ENCODE measurements at regions not wholly inside any gene's neighbourhood (a gene's known extent, or its start where the extent isn't known, plus 50 kb on each side); places are given as distances from the start of the nearest gene placed in this dataset.

GRCh38 chr16:52054326-52054725, 492.6 kb downstream of the TOX3 start:
- no peak overlapping the region for H3K4me3 ChIP-seq (ENCODE audit: low read depth, low read length)
- no peaks in the 10 kb centered on the region for H3K4me1 ChIP-seq (ENCODE audit: control insufficient read depth, insufficient read depth, low read length)
- no peak overlapping the region for H3K27ac ChIP-seq (ENCODE audit: low read depth, low read length)
- no peaks in the 10 kb centered on the region for H3K36me3 ChIP-seq (ENCODE audit: control insufficient read depth, insufficient read depth, low read length)
- H3K9ac ChIP-seq (ENCODE audit: low read depth, low read length): no peak overlapping the region
- no peaks in the 10 kb centered on the region for H3K27me3 ChIP-seq (ENCODE audit: control insufficient read depth, insufficient read depth, low read length)
- no peaks in the 10 kb centered on the region for H3K9me3 ChIP-seq (ENCODE audit: control insufficient read depth, insufficient read depth, low read length)

GRCh38 chr16:52052818-52053217, 494.1 kb downstream of the TOX3 start:
- H3K36me3 ChIP-seq (ENCODE audit: control insufficient read depth, insufficient read depth, low read length): no peaks in the 10 kb centered on the region
- H3K27me3 ChIP-seq (ENCODE audit: control insufficient read depth, insufficient read depth, low read length): no peaks in the 10 kb centered on the region
- no peak overlapping the region for H3K4me3 ChIP-seq (ENCODE audit: low read depth, low read length)
- no peaks in the 10 kb centered on the region for H3K4me1 ChIP-seq (ENCODE audit: control insufficient read depth, insufficient read depth, low read length)
- H3K9me3 ChIP-seq (ENCODE audit: control insufficient read depth, insufficient read depth, low read length): no peaks in the 10 kb centered on the region
- no peak overlapping the region for H3K27ac ChIP-seq (ENCODE audit: low read depth, low read length)
- H3K9ac ChIP-seq (ENCODE audit: low read depth, low read length): no peak overlapping the region

GRCh38 chr16:52051414-52052172, 495.4 kb downstream of the TOX3 start:
- H3K27ac ChIP-seq (ENCODE audit: low read depth, low read length): no peak overlapping the region
- H3K9me3 ChIP-seq (ENCODE audit: control insufficient read depth, insufficient read depth, low read length): no peaks in the 10 kb centered on the region
- H3K36me3 ChIP-seq (ENCODE audit: control insufficient read depth, insufficient read depth, low read length): no peaks in the 10 kb centered on the region
- no peaks in the 10 kb centered on the region for H3K27me3 ChIP-seq (ENCODE audit: control insufficient read depth, insufficient read depth, low read length)
- H3K9ac ChIP-seq (ENCODE audit: low read depth, low read length): no peak overlapping the region
- no peaks in the 10 kb centered on the region for H3K4me1 ChIP-seq (ENCODE audit: control insufficient read depth, insufficient read depth, low read length)
- no peak overlapping the region for H3K4me3 ChIP-seq (ENCODE audit: low read depth, low read length)

GRCh38 chr16:52050418-52050817, 496.5 kb downstream of the TOX3 start:
- no peaks in the 10 kb centered on the region for H3K36me3 ChIP-seq (ENCODE audit: control insufficient read depth, insufficient read depth, low read length)
- no peaks in the 10 kb centered on the region for H3K9me3 ChIP-seq (ENCODE audit: control insufficient read depth, insufficient read depth, low read length)
- no peak overlapping the region for H3K9ac ChIP-seq (ENCODE audit: low read depth, low read length)
- H3K4me1 ChIP-seq (ENCODE audit: control insufficient read depth, insufficient read depth, low read length): no peaks in the 10 kb centered on the region
- H3K27me3 ChIP-seq (ENCODE audit: control insufficient read depth, insufficient read depth, low read length): no peaks in the 10 kb centered on the region
- H3K4me3 ChIP-seq (ENCODE audit: low read depth, low read length): no peak overlapping the region
- H3K27ac ChIP-seq (ENCODE audit: low read depth, low read length): no peak overlapping the region

- Histone ChIP-seq H3K9me3 (ENCODE audit: control insufficient read depth, insufficient read depth, low read length) (no peaks in the 10 kb centered on the region), H3K9ac (ENCODE audit: low read depth, low read length) (no peak overlapping the region), H3K27me3 (ENCODE audit: control insufficient read depth, insufficient read depth, low read length) (no peaks in the 10 kb centered on the region), H3K27ac (ENCODE audit: low read depth, low read length) (no peak overlapping the region), H3K4me3 (ENCODE audit: low read depth, low read length) (no peak overlapping the region), H3K4me1 (ENCODE audit: control insufficient read depth, insufficient read depth, low read length) (no peaks in the 10 kb centered on the region), H3K36me3 (ENCODE audit: control insufficient read depth, insufficient read depth, low read length) (no peaks in the 10 kb centered on the region)
Observed at GRCh38 chr16:52035436-52035835, 511.5 kb downstream of the TOX3 start.

GRCh38 chr16:52034830-52035229, 512.1 kb downstream of the TOX3 start:
- Histone ChIP-seq H3K4me3 (ENCODE audit: low read depth, low read length) (no peak overlapping the region), H3K9ac (ENCODE audit: low read depth, low read length) (no peak overlapping the region), H3K27ac (ENCODE audit: low read depth, low read length) (no peak overlapping the region), H3K36me3 (ENCODE audit: control insufficient read depth, insufficient read depth, low read length) (no peaks in the 10 kb centered on the region), H3K9me3 (ENCODE audit: control insufficient read depth, insufficient read depth, low read length) (no peaks in the 10 kb centered on the region), H3K27me3 (ENCODE audit: control insufficient read depth, insufficient read depth, low read length) (no peaks in the 10 kb centered on the region), H3K4me1 (ENCODE audit: control insufficient read depth, insufficient read depth, low read length) (no peaks in the 10 kb centered on the region)

GRCh38 chr16:52033992-52034391, 513.0 kb downstream of the TOX3 start:
- no peak overlapping the region for H3K9ac ChIP-seq (ENCODE audit: low read depth, low read length)
- H3K4me1 ChIP-seq (ENCODE audit: control insufficient read depth, insufficient read depth, low read length): no peaks in the 10 kb centered on the region
- H3K9me3 ChIP-seq (ENCODE audit: control insufficient read depth, insufficient read depth, low read length): no peaks in the 10 kb centered on the region
- no peak overlapping the region for H3K4me3 ChIP-seq (ENCODE audit: low read depth, low read length)
- H3K27ac ChIP-seq (ENCODE audit: low read depth, low read length): no peak overlapping the region
- no peaks in the 10 kb centered on the region for H3K27me3 ChIP-seq (ENCODE audit: control insufficient read depth, insufficient read depth, low read length)
- H3K36me3 ChIP-seq (ENCODE audit: control insufficient read depth, insufficient read depth, low read length): no peaks in the 10 kb centered on the region

- Histone ChIP-seq H3K27me3 (ENCODE audit: control insufficient read depth, insufficient read depth, low read length) (no peaks in the 10 kb centered on the region), H3K9ac (ENCODE audit: low read depth, low read length) (no peak overlapping the region), H3K27ac (ENCODE audit: low read depth, low read length) (no peak overlapping the region), H3K36me3 (ENCODE audit: control insufficient read depth, insufficient read depth, low read length) (no peaks in the 10 kb centered on the region), H3K9me3 (ENCODE audit: control insufficient read depth, insufficient read depth, low read length) (no peaks in the 10 kb centered on the region), H3K4me1 (ENCODE audit: control insufficient read depth, insufficient read depth, low read length) (no peaks in the 10 kb centered on the region), H3K4me3 (ENCODE audit: low read depth, low read length) (no peak overlapping the region)
Observed at GRCh38 chr16:52022980-52023379, 524.0 kb downstream of the TOX3 start.

- no peak overlapping the region for H3K4me3 ChIP-seq (ENCODE audit: low read depth, low read length)
- no peaks in the 10 kb centered on the region for H3K4me1 ChIP-seq (ENCODE audit: control insufficient read depth, insufficient read depth, low read length)
- H3K36me3 ChIP-seq (ENCODE audit: control insufficient read depth, insufficient read depth, low read length): no peaks in the 10 kb centered on the region
- no peak overlapping the region for H3K9ac ChIP-seq (ENCODE audit: low read depth, low read length)
- H3K9me3 ChIP-seq (ENCODE audit: control insufficient read depth, insufficient read depth, low read length): no peaks in the 10 kb centered on the region
- no peaks in the 10 kb centered on the region for H3K27me3 ChIP-seq (ENCODE audit: control insufficient read depth, insufficient read depth, low read length)
- no peak overlapping the region for H3K27ac ChIP-seq (ENCODE audit: low read depth, low read length)
Observed at GRCh38 chr16:52022177-52022576, 524.8 kb downstream of the TOX3 start.

- H3K9ac ChIP-seq (ENCODE audit: low read depth, low read length): no peak overlapping the region
- H3K9me3 ChIP-seq (ENCODE audit: control insufficient read depth, insufficient read depth, low read length): peaks cover 12% of the 10 kb centered on the region
- no peak overlapping the region for H3K27ac ChIP-seq (ENCODE audit: low read depth, low read length)
- no peaks in the 10 kb centered on the region for H3K36me3 ChIP-seq (ENCODE audit: control insufficient read depth, insufficient read depth, low read length)
- H3K4me3 ChIP-seq (ENCODE audit: low read depth, low read length): no peak overlapping the region
- H3K27me3 ChIP-seq (ENCODE audit: control insufficient read depth, insufficient read depth, low read length): no peaks in the 10 kb centered on the region
- H3K4me1 ChIP-seq (ENCODE audit: control insufficient read depth, insufficient read depth, low read length): no peaks in the 10 kb centered on the region
Observed at GRCh38 chr16:52016387-52016786, 530.6 kb downstream of the TOX3 start.

GRCh38 chr16:52005551-52005950, 541.4 kb downstream of the TOX3 start:
- Histone ChIP-seq H3K36me3 (ENCODE audit: control insufficient read depth, insufficient read depth, low read length) (no peaks in the 10 kb centered on the region), H3K27me3 (ENCODE audit: control insufficient read depth, insufficient read depth, low read length) (no peaks in the 10 kb centered on the region), H3K27ac (ENCODE audit: low read depth, low read length) (no peak overlapping the region), H3K4me3 (ENCODE audit: low read depth, low read length) (no peak overlapping the region), H3K9ac (ENCODE audit: low read depth, low read length) (no peak overlapping the region), H3K4me1 (ENCODE audit: control insufficient read depth, insufficient read depth, low read length) (no peaks in the 10 kb centered on the region), H3K9me3 (ENCODE audit: control insufficient read depth, insufficient read depth, low read length) (no peaks in the 10 kb centered on the region)

All from HUES48 (cell line).